ENCODE measurements at regions not wholly inside any gene's neighbourhood (a gene's known extent, or its start where the extent isn't known, plus 50 kb on each side); places are given as distances from the start of the nearest gene placed in this dataset.
"Not testable (repeated sequence)": the region's sequence is repeated elsewhere in the genome, so short reads cannot be mapped to it uniquely, and the experiment has no call there.

GRCh38 chrX:138897621-138898492 lies 186.3 kb upstream of the FGF13 start:
- DNase-seq (no peak), FAIRE-seq (no peak)
- H3K4me3 ChIP-seq (ENCODE audit: low read depth in 1 of 3, low read length in 3 of 3): no peak overlapping the region
- H3K27ac ChIP-seq (ENCODE audit: low read depth in 1 of 3, low read length in 2 of 3): no peak overlapping the region
- H3K36me3 ChIP-seq (ENCODE audit: control insufficient read depth in 3 of 3, insufficient read depth in 2 of 3, low read depth in 1 of 3, low read length in 3 of 3): no peaks in the 10 kb centered on the region
- 60 to 76% (median 64%) methylated on average over 6 of the region's 6 CpGs for WGBS, 3 donors
- H3K27me3 ChIP-seq (ENCODE audit: control insufficient read depth in 3 of 3, insufficient read depth in 3 of 3, low read length in 3 of 3): no peaks in the 10 kb centered on the region
- no peaks in the 10 kb centered on the region for H3K4me1 ChIP-seq (ENCODE audit: control insufficient read depth in 3 of 3, insufficient read depth in 2 of 3, low read depth in 1 of 3, low read length in 2 of 3)
- H3K9me3 ChIP-seq (ENCODE audit: control insufficient read depth in 2 of 2, insufficient read depth in 1 of 2, low read depth in 1 of 2, low read length in 1 of 2): no peaks in the 10 kb centered on the region

- no peaks in the 10 kb centered on the region for H3K4me1 ChIP-seq (ENCODE audit: control insufficient read depth in 3 of 3, insufficient read depth in 2 of 3, low read depth in 1 of 3, low read length in 2 of 3)
- FAIRE-seq (no peak), DNase-seq (no peak)
- H3K4me3 ChIP-seq (ENCODE audit: low read depth in 1 of 3, low read length in 3 of 3): no peak overlapping the region
- no peaks in the 10 kb centered on the region for H3K36me3 ChIP-seq (ENCODE audit: control insufficient read depth in 3 of 3, insufficient read depth in 2 of 3, low read depth in 1 of 3, low read length in 3 of 3)
- no peak overlapping the region for H3K27ac ChIP-seq (ENCODE audit: low read depth in 1 of 3, low read length in 2 of 3)
- no peaks in the 10 kb centered on the region for H3K9me3 ChIP-seq (ENCODE audit: control insufficient read depth in 2 of 2, insufficient read depth in 1 of 2, low read depth in 1 of 2, low read length in 1 of 2)
- H3K27me3 ChIP-seq (ENCODE audit: control insufficient read depth in 3 of 3, insufficient read depth in 3 of 3, low read length in 3 of 3): no peaks in the 10 kb centered on the region
Observed at GRCh38 chrX:138890491-138890890, 179.0 kb upstream of the FGF13 start.

DNA sequence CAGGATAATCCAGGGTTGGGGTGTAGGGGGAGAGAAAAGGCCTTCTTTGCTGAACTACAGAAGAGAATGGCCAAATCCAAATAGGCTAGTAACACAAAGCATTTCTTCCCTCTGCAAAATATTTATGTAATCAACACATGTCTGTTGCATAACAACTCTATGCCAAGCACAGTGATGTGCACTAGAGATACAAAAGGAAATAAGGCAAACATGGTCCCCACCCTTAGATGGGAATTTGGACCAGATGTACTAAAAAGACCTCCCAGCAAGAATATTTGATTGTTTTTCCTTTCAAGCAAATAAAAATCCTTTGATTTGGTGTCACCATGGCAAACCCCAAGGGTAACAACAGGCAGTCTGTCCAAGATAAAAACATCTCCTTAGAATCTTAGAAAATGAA lies 177.6 kb upstream of the FGF13 start:
- no peaks in the 10 kb centered on the region for H3K9me3 ChIP-seq (ENCODE audit: control insufficient read depth in 2 of 2, insufficient read depth in 1 of 2, low read depth in 1 of 2, low read length in 1 of 2)
- H3K4me3 ChIP-seq (ENCODE audit: low read depth in 1 of 3, low read length in 3 of 3): no peak overlapping the region
- DNase-seq: no peak
- H3K27ac ChIP-seq (ENCODE audit: low read depth in 1 of 3, low read length in 2 of 3): no peak overlapping the region
- H3K36me3 ChIP-seq (ENCODE audit: control insufficient read depth in 3 of 3, insufficient read depth in 2 of 3, low read depth in 1 of 3, low read length in 3 of 3): no peaks in the 10 kb centered on the region
- no peaks in the 10 kb centered on the region for H3K27me3 ChIP-seq (ENCODE audit: control insufficient read depth in 3 of 3, insufficient read depth in 3 of 3, low read length in 3 of 3)
- no peak for FAIRE-seq
- H3K4me1 ChIP-seq (ENCODE audit: control insufficient read depth in 3 of 3, insufficient read depth in 2 of 3, low read depth in 1 of 3, low read length in 2 of 3): no peaks in the 10 kb centered on the region

DNA sequence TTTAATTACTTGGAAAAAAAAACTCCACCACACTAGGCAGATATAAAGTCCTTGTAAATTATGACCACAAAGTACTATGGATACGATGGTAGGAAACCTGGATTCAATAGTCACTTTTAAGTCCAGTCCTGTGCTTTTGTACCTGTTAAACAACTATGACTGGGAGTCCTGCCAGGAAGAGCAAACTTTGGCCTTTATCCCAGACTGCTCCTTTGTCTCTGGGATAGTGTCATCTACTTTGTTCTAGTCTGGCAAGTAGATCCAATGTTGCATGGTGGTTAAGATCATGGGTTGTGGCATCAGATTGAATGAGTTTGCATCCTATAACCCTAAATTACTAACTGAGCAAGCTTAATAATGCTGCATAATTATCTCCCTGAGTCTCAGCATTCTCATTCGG lies 175.3 kb upstream of the FGF13 start:
- H3K4me3 ChIP-seq (ENCODE audit: low read depth in 1 of 3, low read length in 3 of 3): no peak overlapping the region

GRCh38 chrX:138885886-138886285 lies 174.4 kb upstream of the FGF13 start:
- Histone ChIP-seq H3K4me1 (ENCODE audit: control insufficient read depth in 3 of 3, insufficient read depth in 2 of 3, low read depth in 1 of 3, low read length in 2 of 3) (no peaks in the 10 kb centered on the region), H3K36me3 (ENCODE audit: control insufficient read depth in 3 of 3, insufficient read depth in 2 of 3, low read depth in 1 of 3, low read length in 3 of 3) (no peaks in the 10 kb centered on the region), H3K27ac (ENCODE audit: low read depth in 1 of 3, low read length in 2 of 3) (no peak overlapping the region), H3K27me3 (ENCODE audit: control insufficient read depth in 3 of 3, insufficient read depth in 3 of 3, low read length in 3 of 3) (no peaks in the 10 kb centered on the region), H3K9me3 (ENCODE audit: control insufficient read depth in 2 of 2, insufficient read depth in 1 of 2, low read depth in 1 of 2, low read length in 1 of 2) (no peaks in the 10 kb centered on the region), H3K4me3 (ENCODE audit: low read depth in 1 of 3, low read length in 3 of 3) (no peak overlapping the region)
- 76 to 81% (median 77%) methylated on average over 6 of the region's 6 CpGs for WGBS, 3 donors
- FAIRE-seq (no peak), DNase-seq (no peak)

More for the DNA sequence above, 175.3 kb upstream of the FGF13 start:
- FAIRE-seq (no peak), DNase-seq (no peak)
- WGBS, 3 donors: 60 to 73% (median 62%) methylated on average over 2 of the region's 2 CpGs
- Histone ChIP-seq H3K9me3 (ENCODE audit: control insufficient read depth in 2 of 2, insufficient read depth in 1 of 2, low read depth in 1 of 2, low read length in 1 of 2) (no peaks in the 10 kb centered on the region), H3K27me3 (ENCODE audit: control insufficient read depth in 3 of 3, insufficient read depth in 3 of 3, low read length in 3 of 3) (no peaks in the 10 kb centered on the region), H3K4me1 (ENCODE audit: control insufficient read depth in 3 of 3, insufficient read depth in 2 of 3, low read depth in 1 of 3, low read length in 2 of 3) (no peaks in the 10 kb centered on the region), H3K36me3 (ENCODE audit: control insufficient read depth in 3 of 3, insufficient read depth in 2 of 3, low read depth in 1 of 3, low read length in 3 of 3) (no peaks in the 10 kb centered on the region), H3K27ac (ENCODE audit: low read depth in 1 of 3, low read length in 2 of 3) (no peak overlapping the region)

DNA sequence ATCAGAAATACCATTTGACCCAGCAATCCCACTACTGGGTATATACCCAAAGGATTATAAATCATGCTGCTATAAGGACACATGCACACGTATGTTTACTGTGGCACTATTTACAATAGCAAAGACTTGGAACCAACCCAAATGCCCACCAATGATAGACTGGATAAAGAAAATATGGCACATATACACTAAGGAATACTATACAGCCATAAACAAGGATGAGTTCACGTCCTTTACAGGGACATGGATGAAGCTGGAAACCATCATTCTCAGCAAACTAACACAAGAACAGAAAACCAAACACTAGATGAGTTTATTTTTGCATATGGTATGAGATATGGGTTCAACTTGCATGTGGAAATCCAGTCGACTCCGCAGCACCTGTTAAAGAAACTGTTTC lies 168.8 kb upstream of the FGF13 start:
- H3K4me3 ChIP-seq (ENCODE audit: low read depth in 1 of 3, low read length in 3 of 3); DNase-seq; FAIRE-seq; H3K9me3 ChIP-seq (ENCODE audit: control insufficient read depth in 2 of 2, insufficient read depth in 1 of 2, low read depth in 1 of 2, low read length in 1 of 2); H3K27ac ChIP-seq (ENCODE audit: low read depth in 1 of 3, low read length in 2 of 3); H3K4me1 ChIP-seq (ENCODE audit: control insufficient read depth in 3 of 3, insufficient read depth in 2 of 3, low read depth in 1 of 3, low read length in 2 of 3); H3K27me3 ChIP-seq (ENCODE audit: control insufficient read depth in 3 of 3, insufficient read depth in 3 of 3, low read length in 3 of 3); H3K36me3 ChIP-seq (ENCODE audit: control insufficient read depth in 3 of 3, insufficient read depth in 2 of 3, low read depth in 1 of 3, low read length in 3 of 3): not testable (repeated sequence)
- 81 to 89% (median 83%) methylated on average over 4 of the region's 4 CpGs for WGBS, 3 donors

GRCh38 chrX:138877746-138878145 lies 166.2 kb upstream of the FGF13 start:
- Histone ChIP-seq H3K4me1 (ENCODE audit: control insufficient read depth in 3 of 3, insufficient read depth in 2 of 3, low read depth in 1 of 3, low read length in 2 of 3) (no peaks in the 10 kb centered on the region), H3K9me3 (ENCODE audit: control insufficient read depth in 2 of 2, insufficient read depth in 1 of 2, low read depth in 1 of 2, low read length in 1 of 2) (no peaks in the 10 kb centered on the region), H3K4me3 (ENCODE audit: low read depth in 1 of 3, low read length in 3 of 3) (no peak overlapping the region), H3K27me3 (ENCODE audit: control insufficient read depth in 3 of 3, insufficient read depth in 3 of 3, low read length in 3 of 3) (no peaks in the 10 kb centered on the region), H3K27ac (ENCODE audit: low read depth in 1 of 3, low read length in 2 of 3) (no peak overlapping the region), H3K36me3 (ENCODE audit: control insufficient read depth in 3 of 3, insufficient read depth in 2 of 3, low read depth in 1 of 3, low read length in 3 of 3) (no peaks in the 10 kb centered on the region)
- FAIRE-seq (no peak), DNase-seq (no peak)
- WGBS, 3 donors: 42 to 71% (median 49%) methylated on average over 2 of the region's 2 CpGs

DNA sequence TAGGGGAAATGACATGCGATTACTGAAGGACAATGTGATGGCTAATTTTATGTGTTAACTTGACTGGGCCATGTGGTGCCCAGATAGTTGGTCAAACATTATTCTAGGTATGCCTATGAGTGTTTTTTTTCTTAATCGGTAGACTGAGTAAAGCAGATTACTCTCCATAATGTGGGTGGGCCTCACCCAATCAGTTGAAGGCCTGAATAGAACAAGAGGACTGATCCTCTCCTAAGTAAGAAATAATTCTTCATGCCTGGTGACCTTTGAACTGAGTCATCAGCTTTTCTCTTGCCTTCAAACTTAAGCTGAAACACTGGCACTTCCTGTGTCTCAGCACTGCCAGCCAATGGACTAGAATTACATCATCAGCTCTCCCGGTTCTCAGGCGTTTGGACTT lies 164.0 kb upstream of the FGF13 start:
- H3K27me3 ChIP-seq (ENCODE audit: control insufficient read depth in 3 of 3, insufficient read depth in 3 of 3, low read length in 3 of 3): no peaks in the 10 kb centered on the region
- DNase-seq: no peak
- no peaks in the 10 kb centered on the region for H3K4me1 ChIP-seq (ENCODE audit: control insufficient read depth in 3 of 3, insufficient read depth in 2 of 3, low read depth in 1 of 3, low read length in 2 of 3)
- no peaks in the 10 kb centered on the region for H3K9me3 ChIP-seq (ENCODE audit: control insufficient read depth in 2 of 2, insufficient read depth in 1 of 2, low read depth in 1 of 2, low read length in 1 of 2)
- 70 to 89% (median 85%) methylated on average over 4 of the region's 4 CpGs for WGBS, 3 donors
- no peaks in the 10 kb centered on the region for H3K36me3 ChIP-seq (ENCODE audit: control insufficient read depth in 3 of 3, insufficient read depth in 2 of 3, low read depth in 1 of 3, low read length in 3 of 3)
- H3K4me3 ChIP-seq (ENCODE audit: low read depth in 1 of 3, low read length in 3 of 3): no peak overlapping the region
- no peak for FAIRE-seq
- no peak overlapping the region for H3K27ac ChIP-seq (ENCODE audit: low read depth in 1 of 3, low read length in 2 of 3)
